Embryonic facial prominence (tissue), 1 donor: ENCODE measurements at regions not wholly inside any gene's neighbourhood (a gene's known extent, or its start where the extent isn't known, plus 50 kb on each side); places are given as distances from the start of the nearest gene placed in this dataset.
"Not testable (repeated sequence)": the region's sequence is repeated elsewhere in the genome, so short reads cannot be mapped to it uniquely, and the experiment has no call there.

Experiments used
- DNase-seq: peaks from one replicate; pipeline ENCODE4 v3.0.0-alpha.2; 2016; ENCODE audit errors: extremely low spot score

DNA sequence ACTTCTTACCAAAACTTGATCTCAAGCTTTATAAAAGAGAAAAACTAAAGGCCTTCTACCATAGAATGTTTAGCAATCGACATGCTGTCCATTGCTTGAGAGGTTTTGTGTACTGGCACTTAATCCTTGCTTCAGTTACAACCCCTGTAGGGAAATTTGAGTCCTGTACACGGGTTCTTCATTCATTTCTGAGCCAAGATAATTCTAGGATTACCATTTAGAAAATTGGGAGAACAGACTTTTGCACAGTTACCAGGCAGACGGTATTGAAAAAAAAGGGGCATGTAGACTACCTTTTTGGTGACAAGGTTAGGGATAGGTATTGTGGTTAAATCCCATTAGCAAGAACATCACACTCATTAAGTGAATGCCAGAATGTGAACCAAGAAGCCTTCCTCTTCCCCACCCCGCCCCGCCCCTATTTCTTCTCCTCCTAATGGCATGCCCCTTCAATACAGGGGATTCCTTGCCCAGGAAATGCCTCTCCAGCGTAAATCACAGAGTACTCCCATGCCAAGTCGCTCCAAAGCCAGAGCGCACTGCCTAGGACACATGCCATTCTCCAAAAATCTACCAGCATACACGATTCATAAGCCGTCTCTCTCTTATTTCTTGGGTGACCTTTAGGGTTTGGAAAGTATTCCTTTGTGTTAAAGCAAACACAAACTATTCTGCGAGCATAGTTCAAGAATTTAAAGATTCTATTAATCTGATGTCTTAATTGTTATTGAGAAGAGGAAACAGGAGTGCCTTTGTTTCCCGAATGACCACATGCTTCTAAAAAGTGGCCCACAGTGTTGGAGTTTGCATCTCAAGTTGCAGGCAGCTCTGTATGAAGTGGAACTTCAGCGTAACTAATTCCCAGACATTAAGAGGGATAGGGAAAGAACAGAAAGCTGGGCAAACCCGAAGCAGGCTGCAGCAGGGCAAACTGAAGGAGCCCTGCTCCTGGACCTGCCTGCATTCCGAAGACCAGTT lies 164.0 kb upstream of the NR2F2 start:
- no peak for DNase-seq

DNA sequence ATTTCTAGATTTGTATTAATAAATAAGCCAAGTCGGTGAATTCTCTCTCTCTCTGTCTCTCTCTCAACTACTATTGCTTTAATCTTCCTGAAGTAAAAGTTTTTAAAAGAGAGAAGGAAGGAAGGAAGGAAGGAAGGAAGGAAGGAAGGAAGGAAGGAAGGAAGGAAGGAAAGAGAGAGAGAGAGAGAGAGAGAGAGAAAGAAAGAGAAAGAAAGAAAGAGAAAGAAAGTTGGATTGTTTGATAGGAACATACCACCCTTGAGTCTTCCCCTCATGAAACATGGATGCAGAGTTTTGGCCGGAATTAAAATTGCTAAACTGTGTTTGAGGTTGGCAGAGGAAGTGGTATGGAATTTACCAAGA lies 159.9 kb upstream of the NR2F2 start:
- not testable (repeated sequence) for DNase-seq

DNA sequence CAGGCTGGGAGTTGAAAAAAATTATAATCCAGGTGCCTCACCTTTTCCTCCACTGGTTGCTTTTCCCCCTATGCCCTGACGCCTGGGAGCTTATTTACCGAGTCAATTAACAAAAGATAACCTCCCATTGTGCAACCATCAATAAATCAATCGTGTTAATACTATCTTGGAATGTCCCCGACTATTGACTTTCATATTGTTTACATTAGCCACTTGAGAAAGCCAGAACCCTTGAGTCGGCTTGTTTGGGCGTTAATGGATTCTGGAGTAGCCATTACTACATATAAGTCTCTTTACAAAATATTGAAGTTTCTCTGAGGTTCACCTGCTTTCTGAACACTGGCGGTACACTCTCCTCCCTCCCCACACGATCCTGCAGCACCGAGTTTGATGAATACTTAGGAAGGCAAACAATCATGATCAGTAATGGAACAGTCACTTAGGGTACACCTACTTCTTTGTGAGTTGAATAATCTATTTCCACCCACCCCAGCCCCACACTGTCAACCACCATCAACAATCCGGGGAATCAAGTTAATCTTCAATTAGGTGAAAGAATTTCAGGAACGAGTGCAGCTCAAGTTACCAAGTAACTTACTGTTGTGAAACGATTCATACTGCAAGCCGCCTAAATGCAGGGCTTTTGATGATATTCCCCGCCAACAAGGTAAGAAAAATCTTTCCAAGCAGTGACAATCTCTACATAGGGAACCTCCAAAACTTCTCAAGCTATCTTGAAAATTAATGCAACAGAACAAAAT lies 159.3 kb upstream of the NR2F2 start:
- DNase-seq = no peak

DNA sequence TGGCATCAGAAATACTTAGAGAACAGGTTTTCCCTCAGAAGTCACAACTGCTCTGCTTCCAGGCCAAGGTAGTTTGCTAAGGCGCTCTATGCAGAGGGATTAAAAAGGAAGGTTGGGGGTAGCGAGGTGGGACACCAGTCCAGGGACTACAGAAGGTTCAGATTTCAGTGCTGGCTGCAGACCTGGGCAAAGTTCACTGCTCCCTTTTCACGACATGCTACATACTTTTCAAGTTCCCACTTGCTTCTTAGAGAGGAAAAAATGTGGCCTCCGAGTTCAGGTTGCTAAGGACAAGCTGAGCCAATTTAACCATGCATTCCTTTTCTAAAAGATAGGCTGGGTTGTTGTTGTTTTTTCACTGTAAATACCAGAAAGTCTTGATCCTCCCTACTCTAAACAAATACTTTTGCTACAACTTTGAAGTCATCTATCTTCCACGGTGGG lies 158.6 kb upstream of the NR2F2 start:
- DNase-seq = no peak

DNA sequence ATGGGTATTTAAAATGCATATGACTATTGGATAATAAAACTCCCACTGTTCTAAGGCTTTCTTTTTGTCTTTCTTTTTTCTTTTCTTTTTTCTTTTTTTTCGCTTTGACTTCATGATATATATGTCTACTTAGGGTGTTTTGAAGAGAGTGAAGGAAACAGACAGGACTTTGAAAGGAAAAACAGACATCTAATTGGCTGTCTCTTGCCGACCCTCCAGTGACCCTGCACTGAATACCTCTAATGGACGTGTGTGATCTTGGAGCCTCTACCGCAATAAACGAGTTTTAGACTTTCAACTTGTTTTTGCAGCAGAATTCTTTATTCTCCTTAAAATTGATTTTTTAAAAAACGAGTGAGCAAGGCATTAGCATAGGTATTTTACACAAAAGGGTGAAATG lies 158.1 kb upstream of the NR2F2 start:
- DNase-seq = no peak

DNA sequence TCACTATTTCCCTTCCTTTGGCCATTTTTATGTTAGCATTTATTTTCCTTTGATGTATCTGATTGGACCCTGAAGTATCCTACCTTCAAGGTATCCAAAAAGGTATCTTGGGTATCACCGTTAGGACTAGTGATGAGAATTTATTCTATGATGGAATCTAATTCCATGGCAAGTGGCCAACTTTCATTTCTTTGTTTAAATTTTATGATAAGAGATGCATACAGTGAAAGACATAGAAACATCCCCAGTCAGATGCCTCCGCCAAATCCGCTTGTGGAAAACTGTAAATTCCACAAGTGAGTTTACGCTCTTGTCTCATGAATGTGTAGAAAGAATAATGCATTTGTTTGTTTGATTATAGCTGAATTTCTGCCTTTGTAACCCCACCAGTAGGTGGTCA lies 153.7 kb upstream of the NR2F2 start:
- DNase-seq = no peak

DNA sequence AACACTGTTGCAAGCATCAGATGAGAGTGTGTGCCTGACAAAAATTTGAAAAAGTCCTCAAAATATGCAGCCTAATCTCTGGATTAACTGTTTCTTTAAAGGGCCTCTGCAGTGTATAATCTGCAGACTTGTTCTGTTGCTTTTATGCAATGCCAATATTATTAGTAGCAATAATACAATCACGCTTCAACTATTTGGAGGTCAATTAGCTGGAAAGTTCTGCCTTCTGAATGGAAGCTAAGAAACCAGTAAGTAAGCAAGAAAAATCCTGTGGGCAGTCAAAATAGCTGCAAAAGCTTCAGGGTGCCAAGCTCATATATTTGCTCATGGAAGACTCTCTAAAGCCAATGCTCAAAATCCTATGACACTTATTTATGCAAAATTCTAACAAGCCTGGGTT lies 153.2 kb upstream of the NR2F2 start:
- no peak for DNase-seq

DNA sequence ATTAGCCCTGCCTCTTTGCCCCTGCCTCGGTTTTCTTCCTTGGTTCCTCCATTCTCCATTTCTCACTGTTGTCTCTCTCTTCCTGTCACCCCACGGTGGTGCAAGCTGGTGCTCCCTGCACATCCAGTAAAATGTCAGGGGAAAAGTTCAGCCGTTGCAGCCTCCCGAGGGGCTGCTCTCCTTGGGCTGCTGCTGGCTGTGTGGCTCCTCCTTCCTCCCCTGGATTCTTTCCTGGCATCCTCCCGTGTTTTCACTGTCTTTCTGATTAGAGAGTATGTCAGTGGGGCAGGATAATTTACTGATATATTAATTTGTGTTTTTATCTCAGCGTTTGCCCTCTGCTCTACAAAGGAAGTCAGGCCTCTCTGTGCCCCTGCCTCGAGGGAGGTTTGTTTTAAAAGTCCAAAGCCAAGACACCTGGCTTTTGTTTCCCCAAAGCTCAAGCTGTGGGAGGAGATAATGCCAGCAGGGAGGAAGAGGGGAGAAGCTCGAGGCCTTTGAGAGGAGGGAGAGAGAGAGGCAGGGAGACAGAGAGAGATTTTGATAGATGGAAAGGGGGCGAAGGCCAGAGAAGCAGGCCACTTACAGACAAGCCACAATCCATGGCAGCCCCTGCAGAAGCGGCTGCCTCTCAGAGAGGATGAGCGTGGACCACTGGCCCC lies 150.3 kb upstream of the NR2F2 start:
- no peak for DNase-seq

DNA sequence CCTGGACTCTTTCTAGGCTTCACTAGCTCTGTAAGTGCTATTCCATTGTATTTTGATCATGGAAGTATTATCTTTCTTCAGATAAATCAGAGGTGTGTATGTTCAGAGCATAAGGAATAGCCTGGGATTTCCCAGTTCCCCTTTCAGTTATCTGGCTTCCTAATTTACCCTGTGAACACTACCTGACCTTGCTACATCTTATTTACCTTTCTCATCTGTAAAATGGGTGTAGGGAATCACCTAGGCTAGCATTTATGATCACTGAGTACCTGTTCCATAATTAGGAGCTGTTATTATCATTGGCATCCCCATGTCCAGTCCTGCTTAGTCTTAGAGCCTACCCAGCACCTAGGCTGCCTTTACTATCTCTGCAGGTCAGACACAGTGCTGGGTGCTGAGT lies 149.3 kb upstream of the NR2F2 start:
- no peak for DNase-seq

DNA sequence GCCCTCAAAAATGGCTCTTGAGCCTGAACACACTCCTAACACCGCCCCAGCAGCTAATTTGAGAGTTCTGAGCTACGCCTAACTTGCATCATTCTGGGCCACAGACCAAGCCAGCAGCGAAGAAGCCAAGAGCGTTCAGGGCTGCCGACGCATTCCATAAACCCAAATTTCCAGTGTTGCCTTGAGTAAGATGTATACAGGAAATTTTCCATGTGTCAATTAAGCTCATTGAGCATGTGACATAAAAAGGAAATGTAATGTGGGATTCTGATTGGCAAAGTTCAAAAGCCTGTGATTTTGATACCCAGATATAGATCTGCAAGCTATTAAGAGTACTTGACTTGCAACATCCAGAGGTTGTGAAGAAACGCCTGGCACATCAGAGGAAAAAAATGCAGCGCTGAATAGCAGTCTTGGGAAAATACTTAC lies 148.6 kb upstream of the NR2F2 start:
- peak; percentile 74 for DNase-seq

DNA sequence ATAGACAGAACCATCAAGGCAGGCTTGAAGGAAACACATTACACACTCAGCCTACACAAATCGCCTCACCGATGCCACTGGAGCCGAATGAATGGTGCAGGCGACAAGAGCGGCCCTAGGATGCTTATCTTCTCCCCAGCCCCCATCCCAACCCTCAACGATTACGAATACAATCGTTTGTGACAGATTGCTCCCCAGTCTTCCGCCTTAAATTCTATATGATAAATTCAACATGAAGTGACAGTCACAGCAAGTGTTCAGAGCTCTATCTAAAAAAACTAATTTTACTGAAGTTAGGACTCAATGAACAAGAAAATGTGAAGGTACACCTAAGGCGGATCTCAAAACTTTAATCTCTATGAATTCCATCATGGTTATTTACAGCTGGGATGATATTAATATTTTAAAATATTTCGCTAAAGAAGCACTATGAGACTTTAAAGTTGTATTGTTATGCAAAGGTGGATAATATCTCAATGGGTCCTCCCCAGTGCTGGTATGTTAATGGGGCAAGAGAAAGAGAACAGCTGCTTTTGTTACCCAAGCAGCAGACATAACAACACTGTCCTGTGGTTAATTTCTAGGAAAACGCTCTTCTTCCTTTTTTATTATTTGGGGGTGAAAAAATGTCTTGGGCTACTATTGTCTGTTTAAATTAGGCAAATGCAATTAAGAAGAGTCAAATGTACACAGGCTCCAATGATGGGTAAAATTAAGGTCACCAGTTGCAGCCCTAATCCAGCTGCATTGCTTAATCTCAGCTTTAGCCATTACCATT lies 147.6 kb upstream of the NR2F2 start:
- DNase-seq = no peak

DNA sequence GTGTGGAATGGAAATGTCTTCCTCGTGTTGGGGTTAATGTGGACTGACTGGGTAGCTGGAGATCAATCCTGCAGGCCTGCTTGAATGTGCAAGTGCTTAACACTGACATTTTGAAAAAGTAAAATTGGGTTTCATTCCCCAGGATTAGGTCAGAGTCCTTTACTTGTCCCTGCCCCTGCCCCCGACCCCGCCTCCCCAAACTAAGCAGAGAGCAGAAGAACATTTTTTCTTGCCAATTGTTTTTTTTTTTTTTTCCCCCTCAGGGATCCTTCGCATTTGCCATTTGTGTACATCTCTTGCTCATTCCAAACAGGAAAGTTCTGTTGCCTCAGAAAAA lies 147.0 kb upstream of the NR2F2 start:
- no peak for DNase-seq

DNA sequence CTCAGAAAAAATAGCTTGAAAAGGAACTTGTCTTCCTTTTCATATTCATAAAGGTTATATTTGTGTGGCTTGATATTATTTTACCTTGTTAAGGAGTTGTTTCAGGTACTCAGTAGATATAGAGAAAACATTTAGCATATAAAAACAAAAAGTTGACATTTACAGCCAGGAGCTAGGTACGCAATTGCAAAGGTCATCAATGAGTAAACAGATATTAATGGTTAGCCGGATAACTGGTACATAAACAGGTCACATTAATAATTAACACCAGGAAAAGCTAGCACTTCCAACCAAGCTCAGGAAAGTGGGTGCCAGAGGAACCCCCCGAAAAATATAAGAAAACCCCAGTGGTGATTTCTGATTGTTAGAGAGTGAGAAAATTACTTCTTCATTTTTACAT lies 146.6 kb upstream of the NR2F2 start:
- DNase-seq = no peak

DNA sequence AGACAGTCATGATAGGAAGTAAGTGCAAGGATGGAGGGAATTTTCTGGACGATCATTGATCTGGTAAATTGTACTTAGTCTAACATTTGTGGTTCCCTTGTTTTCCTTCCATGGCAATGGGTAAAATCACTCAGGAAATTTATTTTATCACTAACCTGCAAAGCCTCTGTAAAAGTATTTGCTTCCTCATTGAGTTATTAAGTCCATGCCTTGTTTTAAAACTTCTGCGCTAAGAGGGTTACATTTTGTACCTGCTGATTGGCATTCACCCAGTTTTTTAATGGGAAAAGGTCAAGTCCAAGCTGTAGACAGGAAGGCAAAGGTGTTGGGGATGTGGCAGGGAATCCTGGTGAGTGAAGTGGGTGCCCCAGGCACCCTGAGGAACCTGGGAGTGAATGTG lies 146.2 kb upstream of the NR2F2 start:
- no peak for DNase-seq

DNA sequence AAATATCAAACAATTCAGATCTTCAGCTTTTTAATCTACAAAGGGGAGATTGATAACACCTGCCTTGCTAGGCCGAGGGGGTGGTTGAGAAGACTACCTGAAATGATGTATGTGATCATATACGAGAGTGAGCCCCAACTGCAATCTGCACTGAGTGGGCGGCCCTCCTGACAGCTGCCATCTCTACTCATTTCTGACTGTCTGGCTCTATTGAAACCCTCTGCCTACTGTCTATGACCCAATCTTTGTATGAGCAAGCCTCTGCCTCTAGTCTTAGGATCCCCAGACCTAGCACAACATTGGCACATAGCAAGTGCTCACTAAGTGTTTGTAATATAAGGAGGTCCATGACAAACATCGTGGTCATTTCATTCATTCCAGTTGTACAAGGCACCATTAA lies 144.4 kb upstream of the NR2F2 start:
- DNase-seq = no peak

DNA sequence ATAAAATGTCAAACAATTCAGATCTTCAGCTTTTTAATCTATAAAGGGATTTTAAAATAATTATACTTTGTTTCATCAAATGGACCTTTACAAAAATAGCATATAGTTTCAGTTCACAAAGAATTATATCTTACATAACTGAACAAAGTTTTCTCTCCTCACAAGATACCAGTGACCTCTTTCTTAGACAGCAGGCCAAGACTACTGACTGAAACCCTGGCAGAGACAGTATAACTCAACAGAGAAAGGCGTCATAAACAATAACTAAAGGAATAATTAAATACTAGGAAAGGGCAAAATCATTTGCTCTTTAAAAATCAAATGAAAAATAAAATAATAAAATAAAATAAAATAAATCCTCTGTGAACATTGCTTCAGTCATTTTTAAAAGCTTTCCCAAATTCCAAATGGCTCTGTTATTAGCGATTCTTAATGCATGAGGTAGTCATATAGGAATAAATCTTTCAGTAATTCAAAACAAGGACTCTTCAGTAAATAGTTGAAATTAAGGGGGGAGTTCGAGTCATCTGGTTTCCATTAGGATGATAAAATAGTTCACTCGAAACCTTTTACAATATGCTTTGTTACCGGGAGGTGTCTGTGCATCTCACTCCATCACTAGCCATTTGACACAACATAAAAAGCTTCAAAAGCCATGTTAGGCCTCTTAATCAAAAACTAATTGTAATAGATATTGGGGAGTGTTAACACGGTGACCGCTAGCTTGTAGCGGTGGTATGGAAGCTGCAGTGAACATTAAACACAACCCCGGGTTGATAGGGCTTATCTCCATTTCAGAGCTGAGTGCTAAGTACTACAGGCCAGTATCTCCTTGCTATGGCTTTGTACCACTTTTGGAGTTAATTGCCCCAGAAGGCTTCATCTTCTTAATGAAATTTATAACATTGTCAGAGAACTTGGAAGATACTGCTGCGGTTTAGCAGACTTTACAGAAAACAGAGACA lies 142.9 kb upstream of the NR2F2 start:
- no peak for DNase-seq

DNA sequence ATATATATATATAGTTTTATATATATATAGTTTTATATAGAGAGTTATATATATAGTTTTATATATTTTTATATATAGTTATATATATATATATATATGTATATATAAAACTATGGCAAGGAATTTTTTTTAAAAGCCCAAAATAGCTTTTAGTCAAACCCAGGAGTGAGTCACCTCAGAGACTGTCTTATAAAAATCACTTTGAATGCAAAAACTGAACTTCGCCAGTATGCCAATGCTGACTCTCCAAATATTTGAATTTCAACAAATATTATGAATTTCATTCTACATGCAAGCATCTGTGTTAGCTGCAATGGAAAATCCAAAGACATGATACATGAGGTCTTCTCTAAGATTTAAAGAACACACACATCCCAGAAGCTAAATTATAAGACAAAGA lies 132.8 kb upstream of the NR2F2 start:
- no peak for DNase-seq

DNA sequence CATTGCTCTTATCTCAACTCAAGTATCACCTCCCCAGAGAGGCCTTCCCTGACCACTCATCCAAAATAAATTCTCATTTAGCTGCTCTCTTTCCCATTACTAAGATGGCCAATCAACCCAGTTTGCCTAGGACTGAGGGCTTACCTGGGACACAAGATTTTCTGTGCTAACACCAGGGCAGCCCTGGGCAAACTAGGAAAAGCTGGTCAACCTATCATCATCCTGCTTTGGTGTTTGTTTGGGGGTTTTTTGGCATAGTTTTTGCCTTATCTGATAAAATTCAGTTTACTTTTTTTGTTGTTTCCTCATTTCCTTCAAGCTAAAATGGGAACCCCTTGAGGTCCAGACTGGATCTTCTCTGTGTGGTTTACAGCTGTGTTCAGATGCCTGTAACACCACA lies 131.4 kb upstream of the NR2F2 start:
- no peak for DNase-seq

DNA sequence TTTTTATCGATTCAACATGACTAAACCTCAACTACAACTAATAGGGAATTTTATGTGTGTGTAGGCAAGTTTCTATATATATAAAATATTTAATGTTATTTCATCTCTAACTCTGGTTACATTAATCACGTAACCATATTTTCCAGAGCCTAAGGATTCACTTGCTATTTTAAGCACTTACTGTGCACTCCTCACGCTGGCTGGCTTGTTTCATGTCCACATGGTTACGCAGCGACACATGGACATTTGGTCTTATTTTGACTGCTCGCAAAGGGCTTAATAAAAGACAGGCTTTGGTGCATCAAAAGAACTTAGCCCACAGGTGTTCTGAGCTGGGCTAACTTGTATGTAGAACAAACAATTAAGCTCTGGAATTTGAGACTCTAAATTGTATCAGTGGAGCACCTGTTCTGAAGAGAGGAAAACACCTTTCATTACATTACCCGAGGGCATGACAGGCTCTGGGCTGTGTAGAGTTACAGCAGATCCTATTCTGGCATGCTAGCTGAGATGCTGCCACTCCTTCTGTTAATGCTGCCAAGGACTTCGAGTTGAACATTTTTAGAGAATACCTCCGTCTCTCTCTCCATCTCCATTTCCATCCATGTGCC lies 130.0 kb upstream of the NR2F2 start:
- DNase-seq = no peak

DNA sequence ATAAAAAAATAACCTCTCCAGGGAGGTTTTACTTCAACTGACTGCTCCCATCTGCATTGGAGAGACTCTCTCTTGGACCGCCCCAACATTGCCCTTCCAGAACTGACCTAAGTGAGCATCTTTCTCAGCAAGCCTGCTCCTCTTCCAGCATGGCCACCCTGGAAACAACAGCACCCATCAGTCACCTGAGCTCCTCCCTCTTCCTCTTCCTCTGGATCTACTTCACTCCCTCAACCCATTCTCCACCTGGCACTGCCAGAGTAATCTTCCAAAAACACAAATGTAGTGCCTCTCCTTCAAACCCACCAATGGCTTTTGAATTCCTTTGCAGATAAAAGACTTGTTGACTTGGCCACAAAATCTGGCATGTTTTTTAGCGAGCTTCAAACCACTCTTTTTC lies 128.8 kb upstream of the NR2F2 start:
- no peak for DNase-seq
